Body of pancreas (tissue), 4 donors: ENCODE measurements at regions not wholly inside any gene's neighbourhood (a gene's known extent, or its start where the extent isn't known, plus 50 kb on each side); places are given as distances from the start of the nearest gene placed in this dataset.

Experiments
- POLR2A ChIP-seq, 3 donors: fragments of 450-650 bp; IDR thresholded peaks; one replicate each; pipeline ENCODE4 v1.6.1; 2016; ENCODE audit warnings: antibody characterized with exemption in 3 of 3, mild to moderate bottlenecking in 2 of 3
- TF ChIP-seq, protein P1 (sequence below), 7 experiments: fragments of 450-650 bp in 4 of 7; fragments of 200-600 bp in 3 of 7; sonication (generic) in 3 of 7; IDR thresholded peaks; one replicate each; pipeline ENCODE4 v1.5.1; 2016 to 2019; ENCODE audit warnings: antibody characterized with exemption in 7 of 7

DNA sequence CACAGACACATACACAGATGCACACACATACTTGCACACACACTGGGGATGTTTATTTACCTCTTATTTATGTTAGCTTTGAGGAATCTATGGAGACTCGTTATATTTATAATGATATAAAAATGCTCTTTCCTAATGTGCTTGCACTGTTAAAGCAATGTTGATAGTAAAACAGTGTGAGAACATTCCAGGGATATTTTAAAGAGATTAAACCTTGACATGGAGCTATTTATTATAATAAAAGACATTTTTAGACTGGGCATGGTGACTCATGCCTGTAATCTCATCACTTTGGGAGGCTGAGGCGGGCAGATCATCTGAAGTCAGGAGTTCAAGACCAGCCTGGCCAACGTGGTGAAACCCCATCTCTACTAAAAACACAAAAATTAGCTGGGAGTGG lies 557.3 kb upstream of the ZNF804A start:
- no peak for TF ChIP-seq POLR2A (IDR thresholded peaks at IDR 0.05)
- TF ChIP-seq, protein P1, sequence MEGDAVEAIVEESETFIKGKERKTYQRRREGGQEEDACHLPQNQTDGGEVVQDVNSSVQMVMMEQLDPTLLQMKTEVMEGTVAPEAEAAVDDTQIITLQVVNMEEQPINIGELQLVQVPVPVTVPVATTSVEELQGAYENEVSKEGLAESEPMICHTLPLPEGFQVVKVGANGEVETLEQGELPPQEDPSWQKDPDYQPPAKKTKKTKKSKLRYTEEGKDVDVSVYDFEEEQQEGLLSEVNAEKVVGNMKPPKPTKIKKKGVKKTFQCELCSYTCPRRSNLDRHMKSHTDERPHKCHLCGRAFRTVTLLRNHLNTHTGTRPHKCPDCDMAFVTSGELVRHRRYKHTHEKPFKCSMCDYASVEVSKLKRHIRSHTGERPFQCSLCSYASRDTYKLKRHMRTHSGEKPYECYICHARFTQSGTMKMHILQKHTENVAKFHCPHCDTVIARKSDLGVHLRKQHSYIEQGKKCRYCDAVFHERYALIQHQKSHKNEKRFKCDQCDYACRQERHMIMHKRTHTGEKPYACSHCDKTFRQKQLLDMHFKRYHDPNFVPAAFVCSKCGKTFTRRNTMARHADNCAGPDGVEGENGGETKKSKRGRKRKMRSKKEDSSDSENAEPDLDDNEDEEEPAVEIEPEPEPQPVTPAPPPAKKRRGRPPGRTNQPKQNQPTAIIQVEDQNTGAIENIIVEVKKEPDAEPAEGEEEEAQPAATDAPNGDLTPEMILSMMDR (IDR thresholded peaks at IDR 0.05): no peak
